Nephron progenitor cell (in vitro differentiated cells): ENCODE measurements at regions not wholly inside any gene's neighbourhood (a gene's known extent, or its start where the extent isn't known, plus 50 kb on each side); places are given as distances from the start of the nearest gene placed in this dataset.
"Not testable (repeated sequence)": the region's sequence is repeated elsewhere in the genome, so short reads cannot be mapped to it uniquely, and the experiment has no call there.

Source experiments
- DNase-seq: peaks from one replicate; pipeline ENCODE4 v3.0.0; 2021
- H3K27ac Mint-ChIP-seq: 2 replicates; pipeline ENCODE4 v1.8.0; 2021; ENCODE audit warnings: mild to moderate bottlenecking, moderate library complexity, mixed read lengths
- H3K27me3 Mint-ChIP-seq: 2 replicates; pipeline ENCODE4 v1.8.0; 2021; ENCODE audit warnings: mild to moderate bottlenecking, low read depth, mixed read lengths; ENCODE audit not compliant: poor library complexity
- H3K36me3 Mint-ChIP-seq: 2 replicates; pipeline ENCODE4 v1.8.0; 2021; ENCODE audit warnings: low read depth, mixed read lengths
- H3K4me1 Mint-ChIP-seq: 2 replicates; pipeline ENCODE4 v1.8.0; 2021; ENCODE audit warnings: mixed read lengths
- H3K4me3 Mint-ChIP-seq: 2 replicates; pipeline ENCODE4 v1.8.0; 2021; ENCODE audit warnings: mild to moderate bottlenecking, moderate library complexity, mixed read lengths
- H3K9me3 Mint-ChIP-seq: 2 replicates; pipeline ENCODE4 v1.8.0; 2021; ENCODE audit warnings: mild to moderate bottlenecking, moderate library complexity, mixed read lengths
- CTCF ChIP-seq: fragments of 200-600 bp; sonication (generic); IDR thresholded peaks from 2 replicates; pipeline ENCODE4 v1.5.0; 2021; ENCODE audit warnings: antibody characterized with exemption

- Mint-ChIP-seq H3K36me3 (no peaks in the 10 kb centered on the region), H3K4me1 (peaks cover 48% of the 10 kb centered on the region), H3K4me3 (no peak overlapping the region), H3K9me3 (no peaks in the 10 kb centered on the region), H3K27me3 (peaks cover 7% of the 10 kb centered on the region), H3K27ac (no peak overlapping the region)
- no peak for TF ChIP-seq CTCF
- DNase-seq = no peak
These were observed 426.7 kb downstream of the SOX2 start for GRCh38 chr3:182138393-182138792.

GRCh38 chr3:182139627-182140357 lies 428.1 kb downstream of the SOX2 start:
- Mint-ChIP-seq H3K4me1 (peaks cover 39% of the 10 kb centered on the region), H3K27me3 (peaks cover 11% of the 10 kb centered on the region), H3K4me3 (no peak overlapping the region), H3K9me3 (no peaks in the 10 kb centered on the region), H3K27ac (no peak overlapping the region), H3K36me3 (no peaks in the 10 kb centered on the region)
- TF ChIP-seq CTCF = peak; percentile 14
- no peak for DNase-seq

DNA sequence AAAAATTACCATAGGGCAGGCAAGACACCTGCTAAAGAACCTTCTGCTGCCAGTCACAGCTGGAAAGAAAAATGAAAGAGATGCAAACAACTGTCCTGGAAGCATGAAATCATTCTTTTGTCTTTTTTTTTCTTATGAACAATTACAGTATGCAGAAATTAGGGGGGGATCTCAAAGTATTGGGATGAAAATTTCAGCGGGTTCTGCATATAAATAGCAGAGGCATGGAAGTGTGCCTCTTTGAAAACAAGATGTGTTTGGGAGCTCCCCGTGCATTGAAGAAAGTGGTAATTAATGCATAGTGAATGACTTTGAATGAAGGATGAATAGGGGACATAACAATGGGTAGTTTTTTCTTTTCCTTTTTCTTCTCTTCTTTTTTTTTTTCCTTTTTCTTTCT lies 431.2 kb downstream of the SOX2 start:
- no peaks in the 10 kb centered on the region for H3K9me3 Mint-ChIP-seq
- H3K27ac Mint-ChIP-seq = no peak overlapping the region

DNA sequence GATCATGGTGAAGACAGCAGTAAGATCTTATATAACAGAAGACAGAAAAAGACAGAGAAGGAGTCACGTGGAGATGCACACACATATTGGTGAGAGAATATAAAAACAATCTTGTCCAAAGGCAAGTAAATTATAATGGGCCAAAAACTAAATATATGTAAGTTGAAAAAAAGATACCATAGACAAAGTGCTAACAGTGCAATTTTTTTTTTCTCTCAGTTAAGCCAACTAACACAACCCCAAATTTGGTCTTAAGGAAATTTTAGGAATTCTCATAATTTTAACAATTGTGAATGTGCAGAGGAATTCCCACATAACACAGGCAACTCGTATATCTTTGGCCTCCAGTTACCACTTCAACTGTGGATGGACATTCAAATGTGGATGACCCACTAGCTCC lies 432.2 kb downstream of the SOX2 start:
- H3K9me3 Mint-ChIP-seq = no peaks in the 10 kb centered on the region
- H3K27ac Mint-ChIP-seq = no peak overlapping the region
- H3K4me3 Mint-ChIP-seq = no peak overlapping the region
- TF ChIP-seq CTCF = no peak
- H3K36me3 Mint-ChIP-seq = no peaks in the 10 kb centered on the region
- DNase-seq = no peak
- H3K4me1 Mint-ChIP-seq = peaks cover 8% of the 10 kb centered on the region
- H3K27me3 Mint-ChIP-seq = peaks cover 18% of the 10 kb centered on the region

More for the DNA sequence above, 431.2 kb downstream of the SOX2 start:
- DNase-seq = no peak
- no peaks in the 10 kb centered on the region for H3K36me3 Mint-ChIP-seq
- peaks cover 17% of the 10 kb centered on the region for H3K4me1 Mint-ChIP-seq
- H3K4me3 Mint-ChIP-seq = no peak overlapping the region
- H3K27me3 Mint-ChIP-seq = peaks cover 18% of the 10 kb centered on the region
- no peak for TF ChIP-seq CTCF

DNA sequence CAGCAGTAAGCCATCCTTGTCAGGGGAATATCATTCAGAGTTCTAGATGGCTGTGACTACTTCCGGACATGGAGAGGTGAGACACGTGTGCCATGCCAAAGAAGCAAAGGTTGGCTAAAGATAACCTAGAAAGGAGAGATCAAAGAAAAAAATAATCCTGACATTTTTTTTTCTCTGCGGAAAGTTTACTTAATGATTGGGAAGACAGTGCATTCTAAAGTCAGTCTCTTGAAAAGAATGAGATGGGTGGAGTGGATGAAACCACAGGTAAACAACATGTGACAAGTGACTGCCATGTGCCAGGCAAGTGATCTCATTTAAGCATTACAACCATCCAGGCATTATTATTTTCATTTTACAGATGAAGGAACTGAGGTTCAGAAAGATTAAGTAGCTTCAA lies 436.6 kb downstream of the SOX2 start:
- no peak for TF ChIP-seq CTCF
- Mint-ChIP-seq H3K36me3 (no peaks in the 10 kb centered on the region), H3K4me3 (no peak overlapping the region), H3K9me3 (peaks cover 23% of the 10 kb centered on the region), H3K27ac (no peak overlapping the region), H3K4me1 (no peaks in the 10 kb centered on the region), H3K27me3 (peaks cover 10% of the 10 kb centered on the region)
- DNase-seq = no peak

GRCh38 chr3:182149594-182149993 lies 437.9 kb downstream of the SOX2 start:
- Mint-ChIP-seq H3K36me3 (no peaks in the 10 kb centered on the region), H3K27me3 (peaks cover 6% of the 10 kb centered on the region), H3K4me3 (no peak overlapping the region), H3K9me3 (peaks cover 26% of the 10 kb centered on the region), H3K4me1 (no peaks in the 10 kb centered on the region), H3K27ac (no peak overlapping the region)
- DNase-seq = no peak
- no peak for TF ChIP-seq CTCF

DNA sequence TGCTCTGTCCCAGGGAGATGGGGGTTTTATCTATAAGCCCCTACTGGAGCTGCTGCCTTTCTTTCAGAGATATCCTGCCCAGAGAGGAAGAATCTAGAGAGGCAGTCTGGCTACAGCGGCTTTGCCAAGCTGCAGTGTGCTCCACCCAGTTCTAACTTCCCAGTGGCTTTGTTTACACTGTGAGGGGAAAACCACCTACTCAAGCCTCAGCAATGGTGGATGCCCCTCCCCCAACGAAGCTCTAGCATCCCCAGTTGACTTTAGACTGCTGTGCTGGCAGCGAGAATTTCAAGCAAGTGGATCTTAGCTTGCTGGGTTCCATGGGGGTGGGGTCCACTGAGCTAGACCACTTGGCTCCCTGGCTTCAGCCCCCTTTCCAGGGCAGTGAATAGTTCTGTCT lies 444.6 kb downstream of the SOX2 start:
- H3K4me3 Mint-ChIP-seq, H3K27ac Mint-ChIP-seq, H3K27me3 Mint-ChIP-seq, H3K36me3 Mint-ChIP-seq, H3K4me1 Mint-ChIP-seq, DNase-seq: not testable (repeated sequence)
- peaks cover 28% of the 10 kb centered on the region for H3K9me3 Mint-ChIP-seq
